Kidney (tissue), 13 donors: ENCODE measurements at regions not wholly inside any gene's neighbourhood (a gene's known extent, or its start where the extent isn't known, plus 50 kb on each side); places are given as distances from the start of the nearest gene placed in this dataset.

Experiments
- DNase-seq, 5 donors: peaks; one replicate each; pipeline ENCODE4 v3.0.0-alpha.2; 2013 to 2020
- FAIRE-seq: peaks from 2 replicates; lab custom pipeline; 2012; peaks lifted over from hg19 to GRCh38; lab: Jason Lieb, UNC
- H3K27ac ChIP-seq, 2 donors: one replicate each; pipeline ENCODE4 v1.7.0; 2013; ENCODE audit warnings: low read depth in 2 of 2, low read length in 2 of 2, inconsistent platforms in 1 of 2
- H3K27me3 ChIP-seq: one replicate; pipeline ENCODE4 v1.7.1; 2013; ENCODE audit warnings: low read length, inconsistent platforms; ENCODE audit not compliant: control insufficient read depth, insufficient read depth
- H3K36me3 ChIP-seq, 3 donors: one replicate each; pipeline versions ENCODE4 v1.7.0 to v1.7.1; 2013; ENCODE audit warnings: low read length in 3 of 3, control low read depth in 1 of 3, inconsistent platforms in 1 of 3; ENCODE audit not compliant: insufficient read depth in 3 of 3, control insufficient read depth in 2 of 3
- H3K4me1 ChIP-seq, 3 donors: one replicate each; pipeline versions ENCODE4 v1.7.0 to v1.7.1; 2013; ENCODE audit warnings: low read length in 3 of 3, inconsistent platforms in 1 of 3, low read depth in 1 of 3; ENCODE audit not compliant: control insufficient read depth in 2 of 3, insufficient read depth in 2 of 3
- H3K4me3 ChIP-seq, 3 donors: one replicate each; pipeline versions ENCODE4 v1.7.0 to v1.8.1; 2013; ENCODE audit warnings: low read length in 3 of 3, control low read depth in 1 of 3, inconsistent platforms in 1 of 3
- H3K9ac ChIP-seq, 3 donors: one replicate each; pipeline versions ENCODE4 v1.7.0 to v1.7.1; 2013; ENCODE audit warnings: low read length in 3 of 3, control low read depth in 1 of 3, inconsistent platforms in 1 of 3
- H3K9me3 ChIP-seq, 3 donors: one replicate each; pipeline versions ENCODE4 v1.7.0 to v1.7.1; 2013; ENCODE audit warnings: low read length in 3 of 3, control low read depth in 1 of 3, inconsistent platforms in 1 of 3; ENCODE audit not compliant: control insufficient read depth in 2 of 3, insufficient read depth in 1 of 3
- intact Hi-C: fragments of 100-400 bp; cut with DNase I; formaldehyde crosslinking; loops from one replicate; pipeline ENCODE4 v1.11.1; 2022
- TF ChIP-seq, protein P1 (sequence below): IDR thresholded peaks from 3 replicates; pipeline ENCODE4 v1.5.1; 2012; ENCODE audit warnings: mild to moderate bottlenecking, moderate library complexity, borderline replicate concordance; ENCODE audit not compliant: insufficient read depth; ENCODE audit errors: extremely low read depth
- donor health status: control.
- donor health status: control.
- donor health status: control.
- donor health status: control.
- donor health status: control.
- donor health status: DM: yes; HTN: yes; CAD: no.
- donor health status: Normal renal cell carcinoma (clear cell type).

GRCh38 chr15:77537006-77537405 is 95.7 kb downstream of the LINGO1 start:
- intact Hi-C loops: no loop called here
- no peak for FAIRE-seq
- H3K27ac ChIP-seq: no peak overlapping the region

DNA sequence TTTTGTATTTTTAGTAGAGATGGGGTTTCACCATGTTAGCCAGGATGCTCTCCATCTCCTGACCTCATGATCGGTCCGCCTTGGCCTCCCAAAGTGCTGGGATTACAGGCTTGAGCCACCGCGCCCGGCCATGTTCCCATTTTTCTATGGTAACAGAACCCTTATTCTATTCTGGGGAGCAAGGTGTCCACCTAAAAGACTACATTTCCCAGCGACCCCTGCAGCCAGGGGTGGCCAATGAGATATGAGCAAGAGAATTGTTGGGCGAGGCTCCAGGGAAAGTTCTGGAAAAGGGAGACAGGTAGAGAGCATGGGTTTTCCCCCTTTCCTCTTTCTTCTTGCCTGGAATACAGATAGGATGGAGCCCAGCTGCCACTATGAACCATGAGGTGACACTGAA is 96.9 kb downstream of the LINGO1 start:
- no peaks in the 10 kb centered on the region for H3K27me3 ChIP-seq
- H3K4me1 ChIP-seq: peaks cover 0 to 2% (median 0%) of the 10 kb centered on the region in 3 donors
- TF ChIP-seq, protein P1, sequence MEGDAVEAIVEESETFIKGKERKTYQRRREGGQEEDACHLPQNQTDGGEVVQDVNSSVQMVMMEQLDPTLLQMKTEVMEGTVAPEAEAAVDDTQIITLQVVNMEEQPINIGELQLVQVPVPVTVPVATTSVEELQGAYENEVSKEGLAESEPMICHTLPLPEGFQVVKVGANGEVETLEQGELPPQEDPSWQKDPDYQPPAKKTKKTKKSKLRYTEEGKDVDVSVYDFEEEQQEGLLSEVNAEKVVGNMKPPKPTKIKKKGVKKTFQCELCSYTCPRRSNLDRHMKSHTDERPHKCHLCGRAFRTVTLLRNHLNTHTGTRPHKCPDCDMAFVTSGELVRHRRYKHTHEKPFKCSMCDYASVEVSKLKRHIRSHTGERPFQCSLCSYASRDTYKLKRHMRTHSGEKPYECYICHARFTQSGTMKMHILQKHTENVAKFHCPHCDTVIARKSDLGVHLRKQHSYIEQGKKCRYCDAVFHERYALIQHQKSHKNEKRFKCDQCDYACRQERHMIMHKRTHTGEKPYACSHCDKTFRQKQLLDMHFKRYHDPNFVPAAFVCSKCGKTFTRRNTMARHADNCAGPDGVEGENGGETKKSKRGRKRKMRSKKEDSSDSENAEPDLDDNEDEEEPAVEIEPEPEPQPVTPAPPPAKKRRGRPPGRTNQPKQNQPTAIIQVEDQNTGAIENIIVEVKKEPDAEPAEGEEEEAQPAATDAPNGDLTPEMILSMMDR: no peak
- DNase-seq (peak in 1 of 5 donors; percentile 25), FAIRE-seq (no peak)
- no peak overlapping the region for H3K9ac ChIP-seq
- H3K27ac ChIP-seq: no peak overlapping the region
- H3K9me3 ChIP-seq: no peaks in the 10 kb centered on the region
- H3K36me3 ChIP-seq: no peaks in the 10 kb centered on the region
- intact Hi-C loops: no loop called here
- no peak overlapping the region for H3K4me3 ChIP-seq

More at GRCh38 chr15:77537006-77537405, 95.7 kb downstream of the LINGO1 start:
- H3K27me3 ChIP-seq: no peaks in the 10 kb centered on the region
- H3K4me3 ChIP-seq: no peak overlapping the region
- peaks cover 0 to 2% (median 0%) of the 10 kb centered on the region in 3 donors for H3K4me1 ChIP-seq
- no peaks in the 10 kb centered on the region for H3K36me3 ChIP-seq
- DNase-seq: peak in 1 of 5 donors; percentile 13
- TF ChIP-seq, protein P1: no peak
- H3K9ac ChIP-seq: no peak overlapping the region
- H3K9me3 ChIP-seq: no peaks in the 10 kb centered on the region
